SK-N-MC (cell line): ENCODE measurements at regions not wholly inside any gene's neighbourhood (a gene's known extent, or its start where the extent isn't known, plus 50 kb on each side); places are given as distances from the start of the nearest gene placed in this dataset.

ENCODE experiments used
- EZH2 ChIP-seq: fragments of 200-600 bp; sonication (generic); IDR thresholded peaks from one replicate; pipeline ENCODE4 v1.6.1; 2017; ENCODE audit warnings: antibody characterized with exemption
- POLR2AphosphoS5 ChIP-seq: IDR thresholded peaks from 2 replicates; pipeline ENCODE4 v1.6.1; 2012; ENCODE audit warnings: mild to moderate bottlenecking, low read depth, low read length, borderline replicate concordance

GRCh38 chr5:8908055-8908683, 637.7 kb downstream of the SEMA5A start:
- no peak for TF ChIP-seq POLR2AphosphoS5
- TF ChIP-seq EZH2, result no peak
